H54 (cell line): ENCODE measurements at regions not wholly inside any gene's neighbourhood (a gene's known extent, or its start where the extent isn't known, plus 50 kb on each side); places are given as distances from the start of the nearest gene placed in this dataset.

ENCODE experiments used
- DNase-seq: peaks from one replicate; pipeline ENCODE4 v3.0.0; 2011; ENCODE audit warnings: low spot score, mixed read lengths; ENCODE audit not compliant: insufficient read length
- FAIRE-seq: peaks from 3 replicates; lab custom pipeline; 2011; peaks lifted over from hg19 to GRCh38; lab: Jason Lieb, UNC
- POLR2A ChIP-seq: IDR thresholded peaks from 2 replicates; pipeline ENCODE4 v1.6.1; 2011; ENCODE audit warnings: low read depth, mild to moderate bottlenecking, low read length

GRCh38 chr2:217691516-217691915, 311.3 kb downstream of the TNS1 start:
- TF ChIP-seq POLR2A = no peak
- DNase-seq = no peak
- no peak for FAIRE-seq

- DNase-seq (no peak), FAIRE-seq (no peak)
- TF ChIP-seq POLR2A = no peak
Observed at GRCh38 chr2:217689053-217689452, 313.7 kb downstream of the TNS1 start.

GRCh38 chr2:217688494-217688893, 314.3 kb downstream of the TNS1 start:
- FAIRE-seq (no peak), DNase-seq (no peak)
- no peak for TF ChIP-seq POLR2A

GRCh38 chr2:217687771-217688170, 315.0 kb downstream of the TNS1 start:
- no peak for TF ChIP-seq POLR2A
- FAIRE-seq = no peak
- no peak for DNase-seq

GRCh38 chr2:217685255-217685605, 317.6 kb downstream of the TNS1 start:
- DNase-seq = no peak
- FAIRE-seq = no peak

GRCh38 chr2:217684431-217685254, 318.2 kb downstream of the TNS1 start:
- TF ChIP-seq POLR2A = no peak
- DNase-seq (no peak), FAIRE-seq (no peak)

More at GRCh38 chr2:217685255-217685605, 317.6 kb downstream of the TNS1 start:
- no peak for TF ChIP-seq POLR2A

- TF ChIP-seq POLR2A = no peak
- no peak for DNase-seq
- no peak for FAIRE-seq
Observed at GRCh38 chr2:217683106-217683870, 319.5 kb downstream of the TNS1 start.

GRCh38 chr2:217681791-217682190, 321.0 kb downstream of the TNS1 start:
- DNase-seq = no peak
- FAIRE-seq = no peak
- TF ChIP-seq POLR2A = no peak

- no peak for DNase-seq
- TF ChIP-seq POLR2A = no peak
- no peak for FAIRE-seq
Observed at GRCh38 chr2:217680381-217680780, 322.4 kb downstream of the TNS1 start.

- FAIRE-seq (no peak), DNase-seq (no peak)
- no peak for TF ChIP-seq POLR2A
Observed at GRCh38 chr2:217673627-217674026, 329.2 kb downstream of the TNS1 start.

GRCh38 chr2:217672472-217672871, 330.3 kb downstream of the TNS1 start:
- no peak for TF ChIP-seq POLR2A
- no peak for DNase-seq
- no peak for FAIRE-seq

GRCh38 chr2:217671871-217672270, 330.9 kb downstream of the TNS1 start:
- DNase-seq (no peak), FAIRE-seq (no peak)
- no peak for TF ChIP-seq POLR2A

GRCh38 chr2:217671075-217671474, 331.7 kb downstream of the TNS1 start:
- no peak for FAIRE-seq
- TF ChIP-seq POLR2A = no peak
- DNase-seq = no peak

- FAIRE-seq (no peak), DNase-seq (no peak)
- TF ChIP-seq POLR2A = no peak
Observed at GRCh38 chr2:217669831-217670230, 333.0 kb downstream of the TNS1 start.

- no peak for FAIRE-seq
Observed at GRCh38 chr2:217667512-217667911, 335.3 kb downstream of the TNS1 start.

More at GRCh38 chr2:217667512-217667911, 335.3 kb downstream of the TNS1 start:
- DNase-seq = no peak
- no peak for TF ChIP-seq POLR2A
